ENCODE measurements at regions not wholly inside any gene's neighbourhood (a gene's known extent, or its start where the extent isn't known, plus 50 kb on each side); places are given as distances from the start of the nearest gene placed in this dataset.

GRCh38 chr2:10978090-10978670 lies 66.4 kb downstream of the KCNF1 start:
- no peak overlapping the region for H2BK5ac ChIP-seq (ENCODE audit: low read depth, low read length)
- no peaks in the 10 kb centered on the region for H3K23me2 ChIP-seq (ENCODE audit: low read depth, low read length)
- H3K4ac ChIP-seq (replicated peaks; ENCODE audit: insufficient read length, low read depth, low read length), result no peak overlapping the region
- no peak overlapping the region for H3K14ac ChIP-seq (ENCODE audit: insufficient read length)
- no peaks in the 10 kb centered on the region for H3K79me2 ChIP-seq (ENCODE audit: control insufficient read depth in 1 of 2, insufficient read depth in 2 of 2, low read length in 2 of 2)
- no peak overlapping the region for H2BK12ac ChIP-seq (ENCODE audit: low read depth, low read length)
- H3K9me3 ChIP-seq (ENCODE audit: insufficient read depth in 2 of 2, low read depth in 1 of 2, low read length in 1 of 2), result no peaks in the 10 kb centered on the region
- no peak overlapping the region for H2BK20ac ChIP-seq (ENCODE audit: low read length)
- peaks cover 0 to 2% (median 0%) of the 10 kb centered on the region in 4 experiments; a peak in 1 of 7 replicates for H3K27me3 ChIP-seq (replicated peaks in 1 of 4; ENCODE audit: control insufficient read depth in 3 of 4, extremely low read depth in 1 of 4, insufficient read depth in 3 of 4, low read length in 3 of 4)
- H3K9ac ChIP-seq (replicated peaks in 1 of 4; ENCODE audit: extremely low read depth in 1 of 4, low read depth in 3 of 4, low read length in 3 of 4), result no peak overlapping the region
- ChIA-PET CTCF (ENCODE audit: partially characterized antibody) (interaction anchor here (0.7 to 1.5 kb wide), 3 partner anchors 8 to 95 kb away, joined by 3 to 4 read pairs (median 3); no protein-coding TSS in a partner anchor), POLR2A (ENCODE audit: partially characterized antibody) (no interaction called here)
- H4K8ac ChIP-seq (ENCODE audit: extremely low read depth, insufficient read depth, low read length), result no peak overlapping the region
- H4K20me1 ChIP-seq (replicated peaks in 1 of 2; ENCODE audit: control insufficient read depth in 1 of 2, insufficient read depth in 2 of 2, low read length in 2 of 2), result no peaks in the 10 kb centered on the region
- no peak overlapping the region for H2BK120ac ChIP-seq (replicated peaks; ENCODE audit: low read depth, low read length)
- no peaks in the 10 kb centered on the region for H3K36me3 ChIP-seq (ENCODE audit: control insufficient read depth in 2 of 4, insufficient read depth in 4 of 4, low read length in 3 of 4)
- H3K56ac ChIP-seq (replicated peaks; ENCODE audit: insufficient read length, low read depth, low read length), result no peak overlapping the region
- H3K4me1 ChIP-seq (replicated peaks in 1 of 4; ENCODE audit: control insufficient read depth in 3 of 4, insufficient read depth in 4 of 4, low read length in 3 of 4), result peaks cover 0 to 19% (median 0%) of the 10 kb centered on the region in 4 experiments; a peak in 3 of 7 replicates
- FAIRE-seq (no peak), DNase-seq (ENCODE audit: low read depth in 1 of 2, low spot score in 2 of 2) (no peak)
- H2AK5ac ChIP-seq (ENCODE audit: low read depth, low read length), result no peak overlapping the region
- H2BK15ac ChIP-seq (ENCODE audit: low read length), result no peak overlapping the region
- no peaks in the 10 kb centered on the region for H3K79me1 ChIP-seq (ENCODE audit: low read depth, low read length)
- H3K4me2 ChIP-seq (ENCODE audit: insufficient read depth in 1 of 2, low read depth in 2 of 2, low read length in 2 of 2), result no peak overlapping the region; a peak in 1 of 4 replicates
- 85% methylated on average over 19 of the region's 22 CpGs; no CpG with 5 or more reads in 1 of the 2 experiments for WGBS, 2 experiments (ENCODE audit: extremely low coverage in 1 of 2, insufficient coverage in 1 of 2, insufficient read length in 1 of 2, insufficient replicate concordance in 2 of 2, low coverage in 1 of 2, low lambda C conversion rate in 2 of 2, missing lambda C conversion rate in 1 of 2)
- no peak overlapping the region for H3K23ac ChIP-seq (ENCODE audit: insufficient read length)
- no peak overlapping the region; the same call in 1 of the 2 replicates for H2AFZ ChIP-seq (ENCODE audit: low read length)
- no peak overlapping the region for H3K4me3 ChIP-seq (ENCODE audit: extremely low read depth in 1 of 4, insufficient read depth in 2 of 4, low read depth in 3 of 4, low read length in 4 of 4)
- no peak overlapping the region for H4K5ac ChIP-seq (ENCODE audit: insufficient read length, low read depth, low read length)
- no peak overlapping the region for H3K27ac ChIP-seq (ENCODE audit: low read depth, low read length)
- TF ChIP-seq USF2 (IDR thresholded peaks at IDR 0.05; ENCODE audit: low read length), result no peak
- no peak for TF ChIP-seq RAD21 (IDR thresholded peaks at IDR 0.05 in 1 of 2, conservative IDR thresholded peaks at IDR 0.05 in 1 of 2; ENCODE audit: low read depth in 2 of 2, low read length in 2 of 2)
- TF ChIP-seq EP300 (IDR thresholded peaks at IDR 0.05; ENCODE audit: borderline replicate concordance in 1 of 2, low read depth in 2 of 2, low read length in 2 of 2), result no peak
- no peak for TF ChIP-seq BACH1 (IDR thresholded peaks at IDR 0.05; ENCODE audit: low read length)
- no peak for TF ChIP-seq SAP30 (IDR thresholded peaks at IDR 0.05; ENCODE audit: insufficient read depth, insufficient replicate concordance, low read length)
- TF ChIP-seq GABPA (IDR thresholded peaks at IDR 0.05; ENCODE audit: borderline replicate concordance, insufficient read depth, low read length), result no peak
- H3K18ac ChIP-seq (ENCODE audit: extremely low read depth, low read length), result no peak overlapping the region
- H4K91ac ChIP-seq (replicated peaks; ENCODE audit: insufficient read length, low read length), result no peak overlapping the region

Measured in H1 (cell line).